Panc1 (cell line): ENCODE measurements at regions not wholly inside any gene's neighbourhood (a gene's known extent, or its start where the extent isn't known, plus 50 kb on each side); places are given as distances from the start of the nearest gene placed in this dataset.

ENCODE experiments used
- CTCF ChIP-seq: fragments of 450-650 bp; IDR thresholded peaks from 2 replicates; pipeline ENCODE4 v1.5.1; 2017; ENCODE audit warnings: mild to moderate bottlenecking
- REST ChIP-seq, 2 experiments: IDR thresholded peaks; 2 replicates each; pipeline ENCODE4 v1.6.1; 2011 to 2012; ENCODE audit warnings: low read depth in 2 of 2, control low read depth in 1 of 2, low read length in 1 of 2, mild to moderate bottlenecking in 1 of 2, moderate library complexity in 1 of 2; ENCODE audit not compliant: insufficient read depth in 1 of 2
- SIN3A ChIP-seq: IDR thresholded peaks from 2 replicates; pipeline ENCODE4 v1.6.1; 2012; ENCODE audit warnings: low read depth, mild to moderate bottlenecking, low read length, moderate library complexity, borderline replicate concordance; ENCODE audit not compliant: insufficient read depth

- TF ChIP-seq CTCF (no peak), REST (IDR thresholded peaks at IDR 0.05; ENCODE audit: insufficient read depth in 1 of 2, low read depth in 2 of 2, low read length in 1 of 2) (no peak), SIN3A (no peak)
Observed at GRCh38 chr5:102591650-102592049, 92.8 kb upstream of the SLCO6A1 start.
